Uterus (tissue), 3 donors: ENCODE measurements at regions not wholly inside any gene's neighbourhood (a gene's known extent, or its start where the extent isn't known, plus 50 kb on each side); places are given as distances from the start of the nearest gene placed in this dataset.

Source experiments
- DNase-seq, 2 donors: peaks; one replicate each; pipeline ENCODE4 v3.0.0-alpha.2; 2019 to 2020
- H3K27ac ChIP-seq, 2 donors: fragments of 200-600 bp; sonication (generic); 1 replicate in 1 of 2; 2 replicates in 1 of 2; pipeline ENCODE4 v1.5.1; 2016 to 2018
- H3K27me3 ChIP-seq, 2 donors: fragments of 200-600 bp; sonication (generic); one replicate each; pipeline ENCODE4 v1.5.1; 2018 to 2019; ENCODE audit warnings: control low read depth in 1 of 2
- H3K36me3 ChIP-seq, 2 donors: fragments of 200-600 bp; sonication (generic); one replicate each; pipeline ENCODE4 v1.5.1; 2019; ENCODE audit warnings: control low read depth in 1 of 2
- H3K4me1 ChIP-seq, 2 donors: fragments of 200-600 bp; sonication (generic); one replicate each; pipeline ENCODE4 v1.5.1; 2018 to 2019; ENCODE audit warnings: control low read depth in 1 of 2
- H3K4me3 ChIP-seq, 2 donors: fragments of 200-600 bp; sonication (generic); 1 replicate in 1 of 2; 2 replicates in 1 of 2; pipeline ENCODE4 v1.5.1; 2018 to 2019; ENCODE audit warnings: mild to moderate bottlenecking in 1 of 2
- H3K9me3 ChIP-seq, 2 donors: fragments of 200-600 bp; sonication (generic); one replicate each; pipeline ENCODE4 v1.5.1; 2019; ENCODE audit warnings: control low read depth in 1 of 2
- CTCF ChIP-seq, 4 experiments: fragments of 200-600 bp in 2 of 4; fragments of 450-650 bp in 2 of 4; sonication (generic) in 2 of 4; IDR thresholded peaks; one replicate each; pipeline ENCODE4 v1.5.1; 2016 to 2019; ENCODE audit warnings: antibody characterized with exemption in 4 of 4, mild to moderate bottlenecking in 2 of 4, moderate library complexity in 1 of 4
- POLR2A ChIP-seq, 2 donors: fragments of 450-650 bp; IDR thresholded peaks; one replicate each; pipeline ENCODE4 v1.6.1; 2016; ENCODE audit warnings: antibody characterized with exemption in 2 of 2, mild to moderate bottlenecking in 1 of 2, moderate library complexity in 1 of 2
- intact Hi-C: fragments of 100-400 bp; cut with DNase I; formaldehyde crosslinking; loops from one replicate; pipeline ENCODE4 v1.15.1; 2023; ENCODE audit warnings: low total_unique reads
- donor health status: DM: yes; HTN: yes; CAD: no.

- Histone ChIP-seq H3K4me1 (no peaks in the 10 kb centered on the region), H3K27ac (no peak overlapping the region), H3K9me3 (no peaks in the 10 kb centered on the region), H3K36me3 (no peaks in the 10 kb centered on the region), H3K27me3 (no peaks in the 10 kb centered on the region), H3K4me3 (no peak overlapping the region)
- intact Hi-C loops: no loop called here
- TF ChIP-seq CTCF (IDR thresholded peaks at IDR 0.05) (no peak), POLR2A (IDR thresholded peaks at IDR 0.05) (no peak)
- DNase-seq: no peak
Observed at GRCh38 chr6:121748850-121749249, 313.4 kb downstream of the GJA1 start.

GRCh38 chr6:121755485-121755884, 320.0 kb downstream of the GJA1 start:
- intact Hi-C loops: no loop called here
- no peaks in the 10 kb centered on the region for H3K9me3 ChIP-seq
- H3K27ac ChIP-seq: no peak overlapping the region
- H3K27me3 ChIP-seq: no peaks in the 10 kb centered on the region
- TF ChIP-seq POLR2A (IDR thresholded peaks at IDR 0.05): no peak
- no peak for TF ChIP-seq CTCF (IDR thresholded peaks at IDR 0.05)
- no peak for DNase-seq
- no peaks in the 10 kb centered on the region for H3K36me3 ChIP-seq
- no peak overlapping the region for H3K4me3 ChIP-seq
- no peaks in the 10 kb centered on the region for H3K4me1 ChIP-seq

GRCh38 chr6:121756666-121757065, 321.2 kb downstream of the GJA1 start:
- Histone ChIP-seq H3K4me3 (no peak overlapping the region), H3K27ac (no peak overlapping the region), H3K4me1 (no peaks in the 10 kb centered on the region), H3K9me3 (no peaks in the 10 kb centered on the region), H3K27me3 (no peaks in the 10 kb centered on the region), H3K36me3 (no peaks in the 10 kb centered on the region)
- no peak for DNase-seq
- intact Hi-C loops: no loop called here
- TF ChIP-seq POLR2A (IDR thresholded peaks at IDR 0.05) (no peak), CTCF (IDR thresholded peaks at IDR 0.05) (no peak)

- no peak for DNase-seq
- Histone ChIP-seq H3K27ac (no peak overlapping the region), H3K9me3 (no peaks in the 10 kb centered on the region), H3K36me3 (no peaks in the 10 kb centered on the region), H3K27me3 (no peaks in the 10 kb centered on the region), H3K4me3 (no peak overlapping the region), H3K4me1 (no peaks in the 10 kb centered on the region)
- intact Hi-C loops: no loop called here
- TF ChIP-seq POLR2A (IDR thresholded peaks at IDR 0.05): no peak
- no peak for TF ChIP-seq CTCF (IDR thresholded peaks at IDR 0.05)
Observed at GRCh38 chr6:121759370-121759769, 323.9 kb downstream of the GJA1 start.

- intact Hi-C loops: no loop called here
- no peaks in the 10 kb centered on the region for H3K27me3 ChIP-seq
- TF ChIP-seq POLR2A (IDR thresholded peaks at IDR 0.05) (no peak), CTCF (IDR thresholded peaks at IDR 0.05) (no peak)
Observed at GRCh38 chr6:121760191-121760590, 324.7 kb downstream of the GJA1 start.

More at GRCh38 chr6:121760191-121760590, 324.7 kb downstream of the GJA1 start:
- Histone ChIP-seq H3K4me1 (no peaks in the 10 kb centered on the region), H3K36me3 (no peaks in the 10 kb centered on the region), H3K9me3 (no peaks in the 10 kb centered on the region), H3K4me3 (no peak overlapping the region), H3K27ac (no peak overlapping the region)
- no peak for DNase-seq
